HL-60 (cell line): ENCODE measurements at regions not wholly inside any gene's neighbourhood (a gene's known extent, or its start where the extent isn't known, plus 50 kb on each side); places are given as distances from the start of the nearest gene placed in this dataset.

ENCODE experiments used
- DNase-seq, 2 experiments: peaks; one replicate each; pipeline ENCODE4 v3.0.0-alpha.2; 2010 to 2020; ENCODE audit warnings: low read depth in 1 of 2, low spot score in 1 of 2
- H3K27ac ChIP-seq: fragments of 250-450 bp; sonication (Bioruptor Pico); replicated peaks from 2 replicates; pipeline ENCODE4 v1.5.1; 2020; ENCODE audit warnings: mild to moderate bottlenecking, moderate library complexity
- H3K27me3 ChIP-seq: fragments of 250-450 bp; sonication (Bioruptor Pico); 2 replicates; pipeline ENCODE4 v1.5.1; 2021; ENCODE audit warnings: mild to moderate bottlenecking, moderate library complexity; ENCODE audit not compliant: insufficient read depth, poor library complexity, severe bottlenecking
- H3K4me3 ChIP-seq: replicated peaks from 2 replicates; pipeline ENCODE4 v1.5.1; 2011; ENCODE audit warnings: mild to moderate bottlenecking, control low read depth, low read length; ENCODE audit not compliant: insufficient read depth
- GABPA ChIP-seq: IDR thresholded peaks from 2 replicates; pipeline ENCODE4 v1.6.1; 2012; ENCODE audit warnings: low read depth
- POLR2AphosphoS5 ChIP-seq: IDR thresholded peaks from 2 replicates; pipeline ENCODE4 v1.6.1; 2012; ENCODE audit warnings: low read depth
- SPI1 ChIP-seq: IDR thresholded peaks from 2 replicates; pipeline ENCODE4 v1.6.1; 2012; ENCODE audit warnings: low read depth, mild to moderate bottlenecking, borderline replicate concordance
- TF ChIP-seq, protein P1 (sequence below): IDR thresholded peaks from 2 replicates; pipeline ENCODE4 v1.6.1; 2012; ENCODE audit warnings: low read depth; ENCODE audit not compliant: insufficient replicate concordance
- TF ChIP-seq, protein P2 (sequence below): IDR thresholded peaks from one replicate; pipeline ENCODE4 v1.5.1; 2011; ENCODE audit warnings: low read length, control low read depth, inconsistent platforms; ENCODE audit not compliant: insufficient read depth

DNA sequence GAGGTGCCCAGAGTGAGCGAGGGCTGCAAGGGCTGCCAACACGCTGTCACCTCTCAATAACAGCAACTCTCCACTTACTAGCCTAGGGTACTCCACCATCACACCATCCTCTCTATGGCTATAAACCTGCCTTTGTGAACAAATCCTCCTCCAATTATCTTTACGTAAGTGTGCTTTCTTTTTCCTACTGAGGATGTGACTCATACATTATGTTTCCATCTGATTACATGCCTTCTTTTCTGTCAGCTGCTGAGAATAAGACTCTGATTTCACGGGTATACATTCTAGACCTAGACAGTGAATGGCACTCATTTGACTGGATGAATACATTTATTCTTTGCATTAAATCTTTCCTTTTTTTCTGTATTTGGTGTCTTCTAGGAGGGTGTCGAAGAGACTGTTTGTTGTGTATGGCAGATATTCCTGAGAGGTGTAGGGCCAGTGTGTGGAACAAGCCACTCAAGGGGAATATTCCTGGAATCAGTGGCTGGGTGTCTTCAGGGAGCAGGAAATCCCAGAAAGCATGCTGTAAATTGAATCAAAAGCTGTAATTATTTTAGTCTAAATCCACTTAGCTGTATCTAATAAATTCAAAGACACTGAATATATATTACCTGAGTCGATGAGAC is 327.3 kb upstream of the TMTC1 start:
- no peak overlapping the region for H3K27ac ChIP-seq
- no peak for TF ChIP-seq GABPA
- TF ChIP-seq, protein P1, sequence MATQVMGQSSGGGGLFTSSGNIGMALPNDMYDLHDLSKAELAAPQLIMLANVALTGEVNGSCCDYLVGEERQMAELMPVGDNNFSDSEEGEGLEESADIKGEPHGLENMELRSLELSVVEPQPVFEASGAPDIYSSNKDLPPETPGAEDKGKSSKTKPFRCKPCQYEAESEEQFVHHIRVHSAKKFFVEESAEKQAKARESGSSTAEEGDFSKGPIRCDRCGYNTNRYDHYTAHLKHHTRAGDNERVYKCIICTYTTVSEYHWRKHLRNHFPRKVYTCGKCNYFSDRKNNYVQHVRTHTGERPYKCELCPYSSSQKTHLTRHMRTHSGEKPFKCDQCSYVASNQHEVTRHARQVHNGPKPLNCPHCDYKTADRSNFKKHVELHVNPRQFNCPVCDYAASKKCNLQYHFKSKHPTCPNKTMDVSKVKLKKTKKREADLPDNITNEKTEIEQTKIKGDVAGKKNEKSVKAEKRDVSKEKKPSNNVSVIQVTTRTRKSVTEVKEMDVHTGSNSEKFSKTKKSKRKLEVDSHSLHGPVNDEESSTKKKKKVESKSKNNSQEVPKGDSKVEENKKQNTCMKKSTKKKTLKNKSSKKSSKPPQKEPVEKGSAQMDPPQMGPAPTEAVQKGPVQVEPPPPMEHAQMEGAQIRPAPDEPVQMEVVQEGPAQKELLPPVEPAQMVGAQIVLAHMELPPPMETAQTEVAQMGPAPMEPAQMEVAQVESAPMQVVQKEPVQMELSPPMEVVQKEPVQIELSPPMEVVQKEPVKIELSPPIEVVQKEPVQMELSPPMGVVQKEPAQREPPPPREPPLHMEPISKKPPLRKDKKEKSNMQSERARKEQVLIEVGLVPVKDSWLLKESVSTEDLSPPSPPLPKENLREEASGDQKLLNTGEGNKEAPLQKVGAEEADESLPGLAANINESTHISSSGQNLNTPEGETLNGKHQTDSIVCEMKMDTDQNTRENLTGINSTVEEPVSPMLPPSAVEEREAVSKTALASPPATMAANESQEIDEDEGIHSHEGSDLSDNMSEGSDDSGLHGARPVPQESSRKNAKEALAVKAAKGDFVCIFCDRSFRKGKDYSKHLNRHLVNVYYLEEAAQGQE, result no peak
- TF ChIP-seq POLR2AphosphoS5, result no peak
- no peak for TF ChIP-seq SPI1
- TF ChIP-seq, protein P2, sequence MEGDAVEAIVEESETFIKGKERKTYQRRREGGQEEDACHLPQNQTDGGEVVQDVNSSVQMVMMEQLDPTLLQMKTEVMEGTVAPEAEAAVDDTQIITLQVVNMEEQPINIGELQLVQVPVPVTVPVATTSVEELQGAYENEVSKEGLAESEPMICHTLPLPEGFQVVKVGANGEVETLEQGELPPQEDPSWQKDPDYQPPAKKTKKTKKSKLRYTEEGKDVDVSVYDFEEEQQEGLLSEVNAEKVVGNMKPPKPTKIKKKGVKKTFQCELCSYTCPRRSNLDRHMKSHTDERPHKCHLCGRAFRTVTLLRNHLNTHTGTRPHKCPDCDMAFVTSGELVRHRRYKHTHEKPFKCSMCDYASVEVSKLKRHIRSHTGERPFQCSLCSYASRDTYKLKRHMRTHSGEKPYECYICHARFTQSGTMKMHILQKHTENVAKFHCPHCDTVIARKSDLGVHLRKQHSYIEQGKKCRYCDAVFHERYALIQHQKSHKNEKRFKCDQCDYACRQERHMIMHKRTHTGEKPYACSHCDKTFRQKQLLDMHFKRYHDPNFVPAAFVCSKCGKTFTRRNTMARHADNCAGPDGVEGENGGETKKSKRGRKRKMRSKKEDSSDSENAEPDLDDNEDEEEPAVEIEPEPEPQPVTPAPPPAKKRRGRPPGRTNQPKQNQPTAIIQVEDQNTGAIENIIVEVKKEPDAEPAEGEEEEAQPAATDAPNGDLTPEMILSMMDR, result no peak
- no peak overlapping the region for H3K4me3 ChIP-seq
- H3K27me3 ChIP-seq, result no peaks in the 10 kb centered on the region
- no peak for DNase-seq

DNA sequence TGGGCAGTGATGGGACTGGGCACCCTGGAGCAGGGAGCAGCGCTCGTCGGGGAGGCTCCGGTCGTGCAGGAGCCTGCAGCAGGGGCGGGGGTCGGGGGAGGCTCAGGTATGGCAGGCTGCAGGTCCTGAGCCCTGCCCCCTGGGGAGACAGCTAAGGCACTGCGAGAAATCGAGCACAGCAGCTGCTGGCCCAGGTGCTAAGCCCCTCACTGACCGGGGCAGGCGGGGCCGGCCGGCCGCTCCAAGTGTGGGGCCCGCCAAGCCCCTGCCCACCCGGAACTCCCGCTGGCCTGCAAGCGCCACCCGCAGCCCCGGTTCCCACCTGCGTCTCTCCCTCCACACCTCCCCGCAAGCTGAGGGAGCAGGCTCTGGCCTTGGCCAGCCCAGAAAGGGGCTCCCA is 326.8 kb upstream of the TMTC1 start:
- Histone ChIP-seq H3K27ac (no peak overlapping the region), H3K4me3 (no peak overlapping the region), H3K27me3 (no peaks in the 10 kb centered on the region)
- DNase-seq, result no peak
- TF ChIP-seq, protein P1, result no peak
- no peak for TF ChIP-seq GABPA
- no peak for TF ChIP-seq SPI1
- no peak for TF ChIP-seq POLR2AphosphoS5
- TF ChIP-seq, protein P2, result no peak

DNA sequence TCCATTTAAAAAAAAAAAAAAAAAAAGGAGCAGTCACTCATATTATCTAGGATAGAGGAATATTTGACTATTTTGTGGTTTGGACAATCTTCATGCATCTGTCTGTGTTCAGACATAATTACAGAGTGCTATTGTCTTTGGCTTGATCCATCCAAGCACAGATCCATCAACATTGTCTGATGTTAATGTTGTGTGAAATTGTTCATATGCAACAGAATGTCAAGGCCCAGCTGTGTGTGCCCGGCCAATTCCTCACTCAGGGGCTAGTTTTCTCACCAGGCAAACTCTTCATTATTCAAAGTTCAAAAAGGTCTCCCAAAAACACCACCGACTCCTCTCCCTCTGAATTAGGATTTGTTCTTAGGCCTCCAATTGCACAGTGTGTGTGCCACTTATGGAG is 324.9 kb upstream of the TMTC1 start:
- H3K27ac ChIP-seq, result no peak overlapping the region
- TF ChIP-seq SPI1 (no peak), GABPA (no peak), POLR2AphosphoS5 (no peak)
- TF ChIP-seq, protein P1, result no peak
- TF ChIP-seq, protein P2, result no peak
- no peaks in the 10 kb centered on the region for H3K27me3 ChIP-seq
- no peak for DNase-seq
- no peak overlapping the region for H3K4me3 ChIP-seq
